Liver (tissue), 8 donors: ENCODE measurements at regions not wholly inside any gene's neighbourhood (a gene's known extent, or its start where the extent isn't known, plus 50 kb on each side); places are given as distances from the start of the nearest gene placed in this dataset.

Source experiments
- DNase-seq: peaks from one replicate; pipeline ENCODE4 v3.0.0-alpha.2; 2017; ENCODE audit warnings: low spot score
- H3K27ac ChIP-seq, 2 donors: one replicate each; pipeline ENCODE4 v1.7.0; 2013; ENCODE audit warnings: inconsistent platforms in 2 of 2, low read length in 2 of 2, control low read depth in 1 of 2, low read depth in 1 of 2, mild to moderate bottlenecking in 1 of 2
- H3K27me3 ChIP-seq, 4 donors: one replicate each; pipeline versions ENCODE4 v1.6.1 to v1.7.0; 2013; ENCODE audit warnings: low read length in 3 of 4, inconsistent platforms in 1 of 4, mild to moderate bottlenecking in 1 of 4, moderate library complexity in 1 of 4; ENCODE audit not compliant: control insufficient read depth in 4 of 4, insufficient read depth in 4 of 4
- H3K36me3 ChIP-seq, 4 donors: one replicate each; pipeline versions ENCODE4 v1.6.1 to v1.7.0; 2013; ENCODE audit warnings: low read length in 3 of 4, mild to moderate bottlenecking in 3 of 4, low read depth in 1 of 4, moderate library complexity in 1 of 4; ENCODE audit not compliant: control insufficient read depth in 4 of 4, insufficient read depth in 3 of 4
- H3K4me1 ChIP-seq, 4 donors: one replicate each; pipeline versions ENCODE4 v1.6.1 to v1.7.0; 2013; ENCODE audit warnings: low read length in 3 of 4, mild to moderate bottlenecking in 3 of 4, moderate library complexity in 1 of 4; ENCODE audit not compliant: control insufficient read depth in 4 of 4, insufficient read depth in 4 of 4
- H3K4me3 ChIP-seq, 3 donors: one replicate each; pipeline versions ENCODE4 v1.6.1 to v1.7.0; 2013; ENCODE audit warnings: low read length in 3 of 3, control low read depth in 1 of 3, low read depth in 1 of 3, mild to moderate bottlenecking in 1 of 3
- H3K9ac ChIP-seq, 2 donors: one replicate each; pipeline ENCODE4 v1.7.0; 2013; ENCODE audit warnings: low read length in 2 of 2, mild to moderate bottlenecking in 2 of 2, moderate library complexity in 2 of 2, control low read depth in 1 of 2, low read depth in 1 of 2
- H3K9me3 ChIP-seq, 4 donors: one replicate each; pipeline versions ENCODE4 v1.6.1 to v1.7.0; 2013; ENCODE audit warnings: low read length in 3 of 4; ENCODE audit not compliant: control insufficient read depth in 4 of 4
- ATF3 ChIP-seq: IDR thresholded peaks from 2 replicates; pipeline ENCODE4 v1.6.1; 2016; ENCODE audit warnings: antibody characterized with exemption
- CTCF ChIP-seq: fragments of 150-350 bp; IDR thresholded peaks from 2 replicates; pipeline ENCODE4 v1.5.1; 2017; ENCODE audit warnings: improper control_type of control experiment, low read depth, low read length; ENCODE audit not compliant: missing input control
- EGR1 ChIP-seq, 2 donors: IDR thresholded peaks; 2 replicates each; pipeline ENCODE4 v1.6.1; 2016 to 2018; ENCODE audit warnings: antibody characterized with exemption in 2 of 2, low read depth in 2 of 2
- FOXA1 ChIP-seq: IDR thresholded peaks from 2 replicates; pipeline ENCODE4 v1.6.1; 2016; ENCODE audit warnings: antibody characterized with exemption
- FOXA2 ChIP-seq: IDR thresholded peaks from 2 replicates; pipeline ENCODE4 v1.6.1; 2016; ENCODE audit warnings: antibody characterized with exemption
- HNF4A ChIP-seq, 2 donors: conservative IDR thresholded peaks; 2 replicates each; pipeline ENCODE4 v1.6.1; 2016; ENCODE audit warnings: antibody characterized with exemption in 2 of 2, mild to moderate bottlenecking in 2 of 2
- HNF4G ChIP-seq: IDR thresholded peaks from 2 replicates; pipeline ENCODE4 v1.6.1; 2016; ENCODE audit warnings: antibody characterized with exemption
- JUND ChIP-seq, 2 donors: IDR thresholded peaks; 2 replicates each; pipeline ENCODE4 v1.6.1; 2016; ENCODE audit warnings: antibody characterized with exemption in 2 of 2
- MAX ChIP-seq: IDR thresholded peaks from 2 replicates; pipeline ENCODE4 v1.6.1; 2016; ENCODE audit warnings: antibody characterized with exemption
- NR2F2 ChIP-seq: IDR thresholded peaks from 2 replicates; pipeline ENCODE4 v1.6.1; 2016; ENCODE audit warnings: antibody characterized with exemption
- RAD21 ChIP-seq, 2 donors: IDR thresholded peaks; 2 replicates each; pipeline ENCODE4 v1.6.1; 2016; ENCODE audit warnings: antibody characterized with exemption in 2 of 2, mild to moderate bottlenecking in 2 of 2
- REST ChIP-seq: IDR thresholded peaks from 2 replicates; pipeline ENCODE4 v1.6.1; 2016; ENCODE audit warnings: antibody characterized with exemption, mild to moderate bottlenecking
- RXRA ChIP-seq, 2 donors: IDR thresholded peaks; 2 replicates each; pipeline ENCODE4 v1.6.1; 2017 to 2018; ENCODE audit warnings: antibody characterized with exemption in 2 of 2, mild to moderate bottlenecking in 1 of 2
- SP1 ChIP-seq: IDR thresholded peaks from 2 replicates; pipeline ENCODE4 v1.6.1; 2018; ENCODE audit warnings: antibody characterized with exemption, mild to moderate bottlenecking
- TAF1 ChIP-seq: conservative IDR thresholded peaks from 2 replicates; pipeline ENCODE4 v1.6.1; 2016; ENCODE audit warnings: antibody characterized with exemption, mild to moderate bottlenecking
- YY1 ChIP-seq: IDR thresholded peaks from 2 replicates; pipeline ENCODE4 v1.6.1; 2016; ENCODE audit warnings: antibody characterized with exemption, mild to moderate bottlenecking
- WGBS: extraction: QIAGEN DNeasy Blood & Tissue Kit; methylation state at CpG from one replicate; pipeline ENCODE4 v1.1.7; 2013; 5-methylcytosine and 5-hydroxymethylcytosine counted together
- TF ChIP-seq, protein P1 (sequence below): IDR thresholded peaks from 2 replicates; pipeline ENCODE4 v1.6.1; 2016; ENCODE audit warnings: antibody characterized with exemption
- donor health status: healthy.
- donor health status: healthy.
- donor health status: healthy.
- donor health status: healthy.
- donor health status: healthy.

- TF ChIP-seq HNF4G (no peak), YY1 (no peak), MAX (no peak), FOXA2 (no peak), HNF4A (conservative IDR thresholded peaks at IDR 0.05) (no peak), RXRA (IDR thresholded peaks at IDR 0.05) (no peak), JUND (IDR thresholded peaks at IDR 0.05) (no peak), EGR1 (IDR thresholded peaks at IDR 0.05; ENCODE audit: low read depth in 2 of 2) (no peak), CTCF (no peak), FOXA1 (no peak), RAD21 (IDR thresholded peaks at IDR 0.05) (no peak)
- TF ChIP-seq, protein P1, sequence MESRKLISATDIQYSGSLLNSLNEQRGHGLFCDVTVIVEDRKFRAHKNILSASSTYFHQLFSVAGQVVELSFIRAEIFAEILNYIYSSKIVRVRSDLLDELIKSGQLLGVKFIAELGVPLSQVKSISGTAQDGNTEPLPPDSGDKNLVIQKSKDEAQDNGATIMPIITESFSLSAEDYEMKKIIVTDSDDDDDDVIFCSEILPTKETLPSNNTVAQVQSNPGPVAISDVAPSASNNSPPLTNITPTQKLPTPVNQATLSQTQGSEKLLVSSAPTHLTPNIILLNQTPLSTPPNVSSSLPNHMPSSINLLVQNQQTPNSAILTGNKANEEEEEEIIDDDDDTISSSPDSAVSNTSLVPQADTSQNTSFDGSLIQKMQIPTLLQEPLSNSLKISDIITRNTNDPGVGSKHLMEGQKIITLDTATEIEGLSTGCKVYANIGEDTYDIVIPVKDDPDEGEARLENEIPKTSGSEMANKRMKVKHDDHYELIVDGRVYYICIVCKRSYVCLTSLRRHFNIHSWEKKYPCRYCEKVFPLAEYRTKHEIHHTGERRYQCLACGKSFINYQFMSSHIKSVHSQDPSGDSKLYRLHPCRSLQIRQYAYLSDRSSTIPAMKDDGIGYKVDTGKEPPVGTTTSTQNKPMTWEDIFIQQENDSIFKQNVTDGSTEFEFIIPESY, result no peak
- Histone ChIP-seq H3K9ac (no peak overlapping the region), H3K9me3 (peaks cover 0 to 2% (median 0%) of the 10 kb centered on the region in 4 donors), H3K27me3 (no peaks in the 10 kb centered on the region), H3K4me3 (no peak overlapping the region), H3K36me3 (no peaks in the 10 kb centered on the region), H3K27ac (no peak overlapping the region), H3K4me1 (no peaks in the 10 kb centered on the region)
- 37% methylated on average over 3 of the region's 3 CpGs for WGBS
- no peak for DNase-seq
These were observed 170.3 kb upstream of the TAB2 start for GRCh38 chr6:149147195-149147594.

- no peaks in the 10 kb centered on the region for H3K9me3 ChIP-seq
- H3K27me3 ChIP-seq, result no peaks in the 10 kb centered on the region
- H3K9ac ChIP-seq, result no peak overlapping the region
- no peak overlapping the region for H3K27ac ChIP-seq
- H3K36me3 ChIP-seq, result no peaks in the 10 kb centered on the region
- TF ChIP-seq HNF4A (conservative IDR thresholded peaks at IDR 0.05), result no peak
- TF ChIP-seq CTCF, result no peak
- TF ChIP-seq, protein P1, result no peak
- no peak for TF ChIP-seq TAF1
- TF ChIP-seq FOXA1, result no peak
- no peak for TF ChIP-seq HNF4G
- TF ChIP-seq REST, result no peak
- TF ChIP-seq MAX, result no peak
- TF ChIP-seq JUND (IDR thresholded peaks at IDR 0.05), result no peak
- TF ChIP-seq SP1, result no peak
- no peak for TF ChIP-seq NR2F2
- no peak for TF ChIP-seq RXRA (IDR thresholded peaks at IDR 0.05)
- TF ChIP-seq RAD21 (IDR thresholded peaks at IDR 0.05), result no peak
- no peak for TF ChIP-seq YY1
- TF ChIP-seq EGR1 (IDR thresholded peaks at IDR 0.05; ENCODE audit: low read depth in 2 of 2), result no peak
- no peak for TF ChIP-seq FOXA2
- TF ChIP-seq ATF3, result no peak
- no peaks in the 10 kb centered on the region for H3K4me1 ChIP-seq
- 67% methylated on average over 9 of the region's 9 CpGs for WGBS
- no peak overlapping the region for H3K4me3 ChIP-seq
- no peak for DNase-seq
These were observed 169.4 kb upstream of the TAB2 start for GRCh38 chr6:149147938-149148718.
